Stimulated activated CD8-positive, alpha-beta memory T cell treated with anti-CD3 and anti-CD28 coated beads, Interleukin-2, amount 100 ng/mL, for 48 hours (primary cell): ENCODE measurements at regions not wholly inside any gene's neighbourhood (a gene's known extent, or its start where the extent isn't known, plus 50 kb on each side); places are given as distances from the start of the nearest gene placed in this dataset.

Experiments
- DNase-seq, 2 donors: peaks; one replicate each; pipeline ENCODE4 v3.0.0-alpha.2; 2020; ENCODE audit warnings: low read depth in 2 of 2

GRCh38 chr2:226680719-226681118 is 118.9 kb downstream of the IRS1 start:
- DNase-seq, result no peak

- no peak for DNase-seq
These were observed 120.1 kb downstream of the IRS1 start for GRCh38 chr2:226679389-226680065.

GRCh38 chr2:226678422-226678821 is 121.2 kb downstream of the IRS1 start:
- no peak for DNase-seq

GRCh38 chr2:226677080-226677479 is 122.5 kb downstream of the IRS1 start:
- no peak for DNase-seq

GRCh38 chr2:226676618-226677017 is 123.0 kb downstream of the IRS1 start:
- no peak for DNase-seq

- DNase-seq, result no peak
These were observed 125.5 kb downstream of the IRS1 start for GRCh38 chr2:226674123-226674522.

GRCh38 chr2:226673314-226673723 is 126.3 kb downstream of the IRS1 start:
- DNase-seq, result no peak

- DNase-seq, result no peak
These were observed 128.4 kb downstream of the IRS1 start for GRCh38 chr2:226671141-226671676.

- DNase-seq, result no peak
These were observed 129.7 kb downstream of the IRS1 start for GRCh38 chr2:226669905-226670304.

GRCh38 chr2:226669249-226669648 is 130.4 kb downstream of the IRS1 start:
- no peak for DNase-seq

GRCh38 chr2:226667736-226668135 is 131.9 kb downstream of the IRS1 start:
- no peak for DNase-seq

- no peak for DNase-seq
These were observed 134.3 kb downstream of the IRS1 start for GRCh38 chr2:226665306-226665831.

- DNase-seq, result no peak
These were observed 135.0 kb downstream of the IRS1 start for GRCh38 chr2:226664661-226665060.

- no peak for DNase-seq
These were observed 135.5 kb downstream of the IRS1 start for GRCh38 chr2:226664140-226664539.

GRCh38 chr2:226661789-226662545 is 137.7 kb downstream of the IRS1 start:
- DNase-seq, result no peak

GRCh38 chr2:226660526-226660925 is 139.1 kb downstream of the IRS1 start:
- no peak for DNase-seq

GRCh38 chr2:226660124-226660523 is 139.5 kb downstream of the IRS1 start:
- DNase-seq, result no peak

- DNase-seq, result no peak
These were observed 140.2 kb downstream of the IRS1 start for GRCh38 chr2:226659410-226659809.

- DNase-seq, result no peak
These were observed 141.1 kb downstream of the IRS1 start for GRCh38 chr2:226658555-226658954.

GRCh38 chr2:226657340-226658053 is 142.1 kb downstream of the IRS1 start:
- no peak for DNase-seq

GRCh38 chr2:226656367-226656766 is 143.3 kb downstream of the IRS1 start:
- DNase-seq, result no peak

- no peak for DNase-seq
These were observed 143.7 kb downstream of the IRS1 start for GRCh38 chr2:226655871-226656270.
